H1 (cell line): ENCODE measurements at regions not wholly inside any gene's neighbourhood (a gene's known extent, or its start where the extent isn't known, plus 50 kb on each side); places are given as distances from the start of the nearest gene placed in this dataset.

Source experiments
- ASH2L ChIP-seq: fragments of 200-600, 300-600 bp; sonication (generic); IDR thresholded peaks from one replicate; pipeline ENCODE4 v1.7.1; 2017; ENCODE audit warnings: low read length
- GABPA ChIP-seq: IDR thresholded peaks from 2 replicates; pipeline ENCODE4 v1.6.1; 2011; ENCODE audit warnings: mild to moderate bottlenecking, low read length, moderate library complexity, borderline replicate concordance; ENCODE audit not compliant: insufficient read depth
- POLR2AphosphoS5 ChIP-seq: IDR thresholded peaks from 2 replicates; pipeline ENCODE4 v1.6.1; 2011; ENCODE audit warnings: low read depth, low read length
- TF ChIP-seq, protein P1 (sequence below), 3 experiments: IDR thresholded peaks; 1 replicate in 2 of 3; 2 replicates in 1 of 3; pipeline versions ENCODE4 v1.5.1 to v1.6.1; 2011; ENCODE audit warnings: low read length in 3 of 3, mild to moderate bottlenecking in 3 of 3, inconsistent platforms in 2 of 3, low read depth in 1 of 3, moderate library complexity in 1 of 3; ENCODE audit not compliant: insufficient read depth in 1 of 3; ENCODE audit errors: control extremely low read depth in 1 of 3
- TF ChIP-seq, protein P2 (sequence below): IDR thresholded peaks from 2 replicates; pipeline ENCODE4 v1.6.1; 2012; ENCODE audit warnings: inconsistent platforms

DNA sequence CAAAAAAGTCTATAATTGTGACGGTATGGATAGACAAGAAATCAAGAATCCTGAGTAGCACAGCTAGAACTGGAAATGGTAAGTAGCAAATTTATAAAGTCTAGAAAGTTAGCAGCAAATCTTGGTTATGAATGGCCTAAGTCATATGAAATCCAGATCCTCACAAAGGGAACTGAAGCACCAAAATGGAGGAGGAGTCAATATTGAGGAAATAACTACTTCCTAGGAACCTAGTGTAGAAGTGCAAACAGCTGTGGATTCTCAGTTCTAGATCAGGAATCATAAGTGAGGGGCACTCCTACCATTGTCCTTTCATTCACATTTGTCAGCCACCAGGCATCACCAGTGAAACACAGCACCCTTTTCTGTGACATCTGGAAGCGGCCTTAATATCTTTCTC lies 202.2 kb upstream of the DCN start:
- TF ChIP-seq, protein P1, sequence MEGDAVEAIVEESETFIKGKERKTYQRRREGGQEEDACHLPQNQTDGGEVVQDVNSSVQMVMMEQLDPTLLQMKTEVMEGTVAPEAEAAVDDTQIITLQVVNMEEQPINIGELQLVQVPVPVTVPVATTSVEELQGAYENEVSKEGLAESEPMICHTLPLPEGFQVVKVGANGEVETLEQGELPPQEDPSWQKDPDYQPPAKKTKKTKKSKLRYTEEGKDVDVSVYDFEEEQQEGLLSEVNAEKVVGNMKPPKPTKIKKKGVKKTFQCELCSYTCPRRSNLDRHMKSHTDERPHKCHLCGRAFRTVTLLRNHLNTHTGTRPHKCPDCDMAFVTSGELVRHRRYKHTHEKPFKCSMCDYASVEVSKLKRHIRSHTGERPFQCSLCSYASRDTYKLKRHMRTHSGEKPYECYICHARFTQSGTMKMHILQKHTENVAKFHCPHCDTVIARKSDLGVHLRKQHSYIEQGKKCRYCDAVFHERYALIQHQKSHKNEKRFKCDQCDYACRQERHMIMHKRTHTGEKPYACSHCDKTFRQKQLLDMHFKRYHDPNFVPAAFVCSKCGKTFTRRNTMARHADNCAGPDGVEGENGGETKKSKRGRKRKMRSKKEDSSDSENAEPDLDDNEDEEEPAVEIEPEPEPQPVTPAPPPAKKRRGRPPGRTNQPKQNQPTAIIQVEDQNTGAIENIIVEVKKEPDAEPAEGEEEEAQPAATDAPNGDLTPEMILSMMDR (IDR thresholded peaks at IDR 0.05; ENCODE audit: control extremely low read depth in 1 of 3, insufficient read depth in 1 of 3, low read depth in 1 of 3, low read length in 3 of 3), result no peak
- TF ChIP-seq, protein P2, sequence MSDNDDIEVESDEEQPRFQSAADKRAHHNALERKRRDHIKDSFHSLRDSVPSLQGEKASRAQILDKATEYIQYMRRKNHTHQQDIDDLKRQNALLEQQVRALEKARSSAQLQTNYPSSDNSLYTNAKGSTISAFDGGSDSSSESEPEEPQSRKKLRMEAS, result no peak
- TF ChIP-seq POLR2AphosphoS5 (no peak), GABPA (no peak), ASH2L (no peak)
